Large intestine (tissue), 3 donors: ENCODE measurements at regions not wholly inside any gene's neighbourhood (a gene's known extent, or its start where the extent isn't known, plus 50 kb on each side); places are given as distances from the start of the nearest gene placed in this dataset.

Experiments used
- DNase-seq, 2 donors: peaks; one replicate each; pipeline versions ENCODE4 v3.0.0 to v3.0.0-alpha.2; 2013
- H3K27ac ChIP-seq: one replicate; pipeline ENCODE4 v1.5.1; 2013; ENCODE audit warnings: low read length
- H3K27me3 ChIP-seq: 2 replicates; pipeline ENCODE4 v1.6.1; 2013; ENCODE audit warnings: low read length; ENCODE audit not compliant: control insufficient read depth, insufficient read depth
- H3K36me3 ChIP-seq: 2 replicates; pipeline ENCODE4 v1.6.1; 2013; ENCODE audit warnings: low read length; ENCODE audit not compliant: control insufficient read depth, insufficient read depth
- H3K4me1 ChIP-seq: one replicate; pipeline ENCODE4 v1.6.1; 2013; ENCODE audit warnings: low read length; ENCODE audit not compliant: control insufficient read depth, insufficient read depth
- H3K4me3 ChIP-seq: one replicate; pipeline ENCODE4 v1.5.1; 2013; ENCODE audit warnings: low read length
- H3K9me3 ChIP-seq: one replicate; pipeline ENCODE4 v1.6.1; 2013; ENCODE audit warnings: mild to moderate bottlenecking, low read depth, low read length, moderate library complexity; ENCODE audit not compliant: control insufficient read depth
- WGBS: methylation state at CpG from one replicate; pipeline ENCODE4 v1.1.5; 2013; ENCODE audit warnings: low lambda C conversion rate; ENCODE audit not compliant: insufficient coverage; 5-methylcytosine and 5-hydroxymethylcytosine counted together

DNA sequence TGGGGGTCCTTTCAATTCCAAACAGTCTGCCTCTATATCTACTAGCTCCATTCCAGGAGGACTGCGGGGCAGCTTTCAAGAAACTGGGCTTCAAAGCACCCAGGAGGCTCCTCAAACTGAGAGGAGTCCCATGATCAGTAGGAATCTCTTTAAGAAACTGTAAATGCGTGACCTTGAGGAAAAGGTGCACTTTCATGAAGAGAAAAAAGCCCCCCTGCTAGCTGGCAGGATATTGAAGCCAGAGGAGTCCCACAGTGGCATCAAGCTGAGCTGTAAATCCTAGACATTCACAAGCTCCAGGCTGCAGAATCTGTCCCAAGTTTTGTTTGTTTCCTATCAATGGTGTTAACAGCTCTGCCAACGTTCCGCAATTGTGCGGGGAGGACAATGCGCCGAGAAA, 790.1 kb downstream of the SLC4A3 start:
- H3K36me3 ChIP-seq: no peaks in the 10 kb centered on the region
- WGBS: no CpG with 5 or more reads among the region's 7 CpGs
- no peaks in the 10 kb centered on the region for H3K4me1 ChIP-seq
- H3K4me3 ChIP-seq: no peak overlapping the region
- H3K27ac ChIP-seq: no peak overlapping the region
- DNase-seq: no peak
- H3K9me3 ChIP-seq: no peaks in the 10 kb centered on the region
- H3K27me3 ChIP-seq: no peaks in the 10 kb centered on the region

DNA sequence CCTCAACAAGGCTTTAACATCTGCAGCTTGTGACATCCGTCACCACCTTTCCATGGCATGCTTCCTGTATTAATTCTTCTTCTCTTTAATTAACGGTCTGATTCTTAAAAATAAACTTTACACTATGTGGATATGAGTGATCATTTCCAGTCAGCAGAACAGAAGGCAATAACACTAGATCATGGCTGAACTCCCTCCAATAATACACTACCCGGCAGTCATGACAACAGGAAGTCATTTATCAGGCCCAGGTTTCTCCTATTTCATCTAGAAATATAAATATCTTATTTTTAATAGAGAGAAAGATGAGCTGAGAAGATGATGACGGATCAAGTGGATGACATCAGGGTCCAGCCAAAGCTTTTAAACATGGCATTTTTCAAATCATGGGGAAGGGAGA, 792.2 kb downstream of the SLC4A3 start:
- Histone ChIP-seq H3K4me1 (no peaks in the 10 kb centered on the region), H3K9me3 (no peaks in the 10 kb centered on the region), H3K27me3 (no peaks in the 10 kb centered on the region), H3K36me3 (no peaks in the 10 kb centered on the region), H3K4me3 (no peak overlapping the region), H3K27ac (no peak overlapping the region)
- DNase-seq: no peak
- WGBS: 92% methylated on average over 3 of the region's 4 CpGs

- H3K4me3 ChIP-seq: no peak overlapping the region
- H3K27me3 ChIP-seq: no peaks in the 10 kb centered on the region
- H3K4me1 ChIP-seq: no peaks in the 10 kb centered on the region
- H3K27ac ChIP-seq: no peak overlapping the region
- DNase-seq: no peak
- H3K9me3 ChIP-seq: no peaks in the 10 kb centered on the region
- H3K36me3 ChIP-seq: no peaks in the 10 kb centered on the region
These were observed 793.4 kb downstream of the SLC4A3 start for GRCh38 chr2:220420820-220421219.

DNA sequence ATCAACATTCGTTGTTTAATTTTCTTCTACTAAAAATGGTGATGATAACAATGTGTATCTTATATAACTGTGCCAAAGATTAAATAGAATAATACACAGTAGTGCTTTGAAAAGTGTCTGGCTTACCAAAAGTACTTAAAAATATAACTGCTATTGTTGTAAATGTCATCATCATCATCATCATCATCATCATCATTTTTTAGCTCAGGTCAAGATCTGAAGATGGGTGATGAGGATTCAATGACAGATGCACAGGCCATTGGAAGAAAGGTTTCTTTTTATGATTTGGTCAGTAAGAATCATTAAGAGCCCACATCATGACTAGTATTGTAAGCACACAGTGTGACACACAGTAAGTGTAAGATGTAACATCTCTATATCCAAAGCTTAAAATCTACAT, 795.2 kb downstream of the SLC4A3 start:
- H3K27me3 ChIP-seq: no peaks in the 10 kb centered on the region
- WGBS: no CpG with 5 or more reads among the region's 1 CpG
- H3K9me3 ChIP-seq: no peaks in the 10 kb centered on the region
- no peaks in the 10 kb centered on the region for H3K36me3 ChIP-seq
- H3K4me1 ChIP-seq: no peaks in the 10 kb centered on the region
- H3K4me3 ChIP-seq: no peak overlapping the region
- H3K27ac ChIP-seq: no peak overlapping the region
- DNase-seq: no peak

- no peaks in the 10 kb centered on the region for H3K9me3 ChIP-seq
- DNase-seq: no peak
- WGBS: 85% methylated on average over 2 of the region's 2 CpGs
- no peak overlapping the region for H3K4me3 ChIP-seq
- H3K36me3 ChIP-seq: no peaks in the 10 kb centered on the region
- no peaks in the 10 kb centered on the region for H3K27me3 ChIP-seq
- H3K4me1 ChIP-seq: no peaks in the 10 kb centered on the region
- no peak overlapping the region for H3K27ac ChIP-seq
These were observed 797.1 kb downstream of the SLC4A3 start for GRCh38 chr2:220424561-220424960.

- Histone ChIP-seq H3K9me3 (no peaks in the 10 kb centered on the region), H3K27me3 (no peaks in the 10 kb centered on the region), H3K36me3 (no peaks in the 10 kb centered on the region), H3K4me1 (no peaks in the 10 kb centered on the region), H3K4me3 (no peak overlapping the region), H3K27ac (no peak overlapping the region)
- DNase-seq: no peak
- WGBS: 83% methylated on average over 1 of the region's 2 CpGs
These were observed 805.2 kb downstream of the SLC4A3 start for GRCh38 chr2:220432645-220433044.

DNA sequence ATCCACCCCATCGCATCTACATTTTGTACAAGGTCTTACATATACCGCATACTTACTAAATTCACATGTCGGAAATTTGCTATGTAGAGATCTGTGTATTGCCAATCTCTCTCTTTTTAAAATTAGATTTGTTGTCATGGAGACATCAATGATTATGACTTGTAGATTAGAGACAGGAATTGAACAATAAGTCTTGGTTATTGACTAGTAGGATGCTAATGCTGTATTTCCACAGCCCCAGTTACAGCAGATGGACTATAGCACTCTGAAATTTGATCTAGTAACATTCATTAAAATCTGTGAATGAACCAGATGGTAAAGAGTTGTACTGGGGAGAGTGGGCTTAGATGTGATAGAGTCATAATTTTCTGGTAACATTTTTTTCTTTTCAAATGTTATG, 805.7 kb downstream of the SLC4A3 start:
- 100% methylated on average over 1 of the region's 3 CpGs for WGBS
- DNase-seq: no peak
- Histone ChIP-seq H3K9me3 (no peaks in the 10 kb centered on the region), H3K36me3 (no peaks in the 10 kb centered on the region), H3K27me3 (no peaks in the 10 kb centered on the region), H3K4me1 (no peaks in the 10 kb centered on the region), H3K4me3 (no peak overlapping the region), H3K27ac (no peak overlapping the region)

GRCh38 chr2:220434385-220434784, 807.0 kb downstream of the SLC4A3 start:
- Histone ChIP-seq H3K4me1 (no peaks in the 10 kb centered on the region), H3K9me3 (no peaks in the 10 kb centered on the region), H3K27me3 (no peaks in the 10 kb centered on the region), H3K36me3 (no peaks in the 10 kb centered on the region), H3K27ac (no peak overlapping the region), H3K4me3 (no peak overlapping the region)
- DNase-seq: no peak
- WGBS: no CpG with 5 or more reads among the region's 2 CpGs

- Histone ChIP-seq H3K9me3 (no peaks in the 10 kb centered on the region), H3K27ac (no peak overlapping the region), H3K36me3 (no peaks in the 10 kb centered on the region), H3K4me1 (no peaks in the 10 kb centered on the region), H3K4me3 (no peak overlapping the region), H3K27me3 (no peaks in the 10 kb centered on the region)
- no peak for DNase-seq
- no CpG with 5 or more reads among the region's 2 CpGs for WGBS
These were observed 810.5 kb downstream of the SLC4A3 start for GRCh38 chr2:220437938-220438337.

DNA sequence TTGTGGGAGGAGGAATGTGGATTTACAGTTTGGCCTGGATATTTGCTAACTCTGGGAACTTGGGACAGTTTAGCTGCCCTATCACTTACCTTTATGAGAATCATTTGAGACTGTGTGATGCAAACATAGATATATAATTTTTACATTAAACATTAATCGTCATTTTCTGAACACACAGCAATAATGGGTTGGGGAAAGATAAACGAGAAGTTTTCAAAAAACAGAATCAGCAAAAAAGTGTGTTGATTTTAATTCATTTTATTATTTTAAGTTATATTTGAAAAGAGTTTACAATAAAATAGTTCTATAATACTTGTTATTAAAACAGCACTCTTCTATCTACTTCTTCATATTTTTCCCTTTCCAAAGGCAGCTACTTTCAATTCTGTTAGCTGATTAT, 813.3 kb downstream of the SLC4A3 start:
- H3K9me3 ChIP-seq: no peaks in the 10 kb centered on the region
- no peaks in the 10 kb centered on the region for H3K36me3 ChIP-seq
- H3K27ac ChIP-seq: no peak overlapping the region
- H3K4me1 ChIP-seq: no peaks in the 10 kb centered on the region
- H3K4me3 ChIP-seq: no peak overlapping the region
- DNase-seq: no peak
- 100% methylated on average over 2 of the region's 2 CpGs for WGBS
- no peaks in the 10 kb centered on the region for H3K27me3 ChIP-seq

- DNase-seq: no peak
- WGBS: no CpG with 5 or more reads among the region's 3 CpGs
- Histone ChIP-seq H3K27ac (no peak overlapping the region), H3K4me1 (no peaks in the 10 kb centered on the region), H3K27me3 (no peaks in the 10 kb centered on the region), H3K4me3 (no peak overlapping the region), H3K36me3 (no peaks in the 10 kb centered on the region), H3K9me3 (no peaks in the 10 kb centered on the region)
These were observed 814.0 kb downstream of the SLC4A3 start for GRCh38 chr2:220441404-220441803.
